ENCODE measurements at regions not wholly inside any gene's neighbourhood (a gene's known extent, or its start where the extent isn't known, plus 50 kb on each side); places are given as distances from the start of the nearest gene placed in this dataset.
"Not testable (repeated sequence)": the region's sequence is repeated elsewhere in the genome, so short reads cannot be mapped to it uniquely, and the experiment has no call there.

- H3K9me3 Mint-ChIP-seq (ENCODE audit: insufficient read depth), result no peaks in the 10 kb centered on the region
- no peaks in the 10 kb centered on the region for H3K27me3 Mint-ChIP-seq (ENCODE audit: low read depth)
- POLR2A ChIA-PET, result no interaction called here
- no peak overlapping the region for H3K4me3 Mint-ChIP-seq
- ATAC-seq (no peak), DNase-seq (no peak)
- no peaks in the 10 kb centered on the region for H3K36me3 Mint-ChIP-seq (ENCODE audit: low read depth)
- H3K27ac Mint-ChIP-seq, result no peak overlapping the region
- CTCF ChIA-PET, result no interaction called here
- H3K4me1 Mint-ChIP-seq (ENCODE audit: low read depth), result no peaks in the 10 kb centered on the region
These were observed 544.3 kb upstream of the CDH5 start for GRCh38 chr16:65822148-65822547.

DNA sequence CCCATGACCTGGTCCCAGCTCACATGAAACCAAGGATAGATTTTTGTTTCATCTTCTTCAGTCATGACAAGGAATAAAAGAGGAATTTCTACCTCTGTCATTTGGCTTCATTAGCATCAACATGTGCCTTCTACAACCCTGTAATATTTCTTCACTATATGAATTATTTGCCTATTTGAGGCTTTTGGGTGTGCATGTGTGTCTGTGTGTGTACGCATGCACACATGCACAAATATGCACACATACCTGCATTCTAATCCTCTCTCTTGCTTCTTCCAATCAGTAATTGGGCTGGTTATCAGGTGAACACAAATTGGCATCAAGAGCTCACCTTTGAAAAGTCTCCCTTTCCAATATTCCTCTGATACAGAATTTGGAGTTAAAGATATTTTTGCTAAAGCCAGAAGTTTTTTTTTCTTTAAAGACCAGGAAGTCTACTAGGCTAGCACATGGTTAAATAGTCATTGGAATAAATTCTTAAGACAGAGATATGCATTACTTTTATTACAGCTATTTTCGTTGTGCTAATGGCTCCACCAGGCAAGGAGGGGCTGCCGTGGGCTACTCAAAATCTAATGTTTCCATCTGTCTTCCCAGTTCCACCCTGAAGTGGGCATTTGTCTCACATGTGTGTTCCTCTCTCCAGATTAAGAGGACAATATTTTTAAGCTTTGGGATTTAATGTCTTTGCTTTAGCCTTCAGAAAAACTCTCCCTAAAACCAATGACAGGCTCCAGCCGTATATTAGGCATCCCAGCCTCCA is 547.2 kb upstream of the CDH5 start:
- Mint-ChIP-seq H3K36me3 (ENCODE audit: low read depth) (no peaks in the 10 kb centered on the region), H3K27ac (no peak overlapping the region), H3K4me1 (ENCODE audit: low read depth) (no peaks in the 10 kb centered on the region), H3K9me3 (ENCODE audit: insufficient read depth) (no peaks in the 10 kb centered on the region), H3K27me3 (ENCODE audit: low read depth) (no peaks in the 10 kb centered on the region), H3K4me3 (no peak overlapping the region)
- CTCF ChIA-PET, result no interaction called here
- DNase-seq (no peak), ATAC-seq (no peak)
- POLR2A ChIA-PET, result no interaction called here

DNA sequence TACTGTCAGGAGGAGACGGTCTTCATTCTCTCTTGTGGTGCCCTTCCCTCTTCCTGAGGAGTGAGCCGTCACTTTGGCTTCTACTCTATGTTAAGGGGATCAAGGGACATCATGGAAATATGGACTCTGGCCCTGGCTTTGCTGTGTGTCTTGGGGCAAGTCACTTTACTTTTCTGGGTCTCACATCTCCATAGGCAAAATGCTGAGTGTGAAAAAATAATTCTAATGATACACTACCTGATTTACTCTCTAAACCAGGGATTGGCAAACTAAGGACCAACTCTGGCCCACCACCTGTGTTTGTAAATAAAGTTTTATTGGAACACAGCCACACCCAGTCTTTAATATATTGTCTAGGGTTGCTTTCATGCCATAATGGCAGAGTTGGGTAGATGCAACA is 548.7 kb upstream of the CDH5 start:
- Mint-ChIP-seq H3K27ac (no peak overlapping the region), H3K4me1 (ENCODE audit: low read depth) (no peaks in the 10 kb centered on the region), H3K36me3 (ENCODE audit: low read depth) (no peaks in the 10 kb centered on the region), H3K4me3 (no peak overlapping the region), H3K27me3 (ENCODE audit: low read depth) (no peaks in the 10 kb centered on the region), H3K9me3 (ENCODE audit: insufficient read depth) (no peaks in the 10 kb centered on the region)
- CTCF ChIA-PET, result no interaction called here
- ATAC-seq (no peak), DNase-seq (no peak)
- POLR2A ChIA-PET, result no interaction called here

GRCh38 chr16:65817066-65817465 is 549.4 kb upstream of the CDH5 start:
- ChIA-PET CTCF (no interaction called here), POLR2A (no interaction called here)
- Mint-ChIP-seq H3K27ac (no peak overlapping the region), H3K9me3 (ENCODE audit: insufficient read depth) (no peaks in the 10 kb centered on the region), H3K4me3 (no peak overlapping the region), H3K27me3 (ENCODE audit: low read depth) (no peaks in the 10 kb centered on the region), H3K4me1 (ENCODE audit: low read depth) (no peaks in the 10 kb centered on the region), H3K36me3 (ENCODE audit: low read depth) (no peaks in the 10 kb centered on the region)
- no peak for ATAC-seq
- no peak for DNase-seq

GRCh38 chr16:65816556-65816955 is 549.9 kb upstream of the CDH5 start:
- H3K9me3 Mint-ChIP-seq (ENCODE audit: insufficient read depth), result no peaks in the 10 kb centered on the region
- no peak overlapping the region for H3K27ac Mint-ChIP-seq
- CTCF ChIA-PET, result no interaction called here
- H3K36me3 Mint-ChIP-seq (ENCODE audit: low read depth), result no peaks in the 10 kb centered on the region
- DNase-seq (no peak), ATAC-seq (no peak)
- no peak overlapping the region for H3K4me3 Mint-ChIP-seq
- POLR2A ChIA-PET, result no interaction called here
- no peaks in the 10 kb centered on the region for H3K4me1 Mint-ChIP-seq (ENCODE audit: low read depth)
- no peaks in the 10 kb centered on the region for H3K27me3 Mint-ChIP-seq (ENCODE audit: low read depth)

DNA sequence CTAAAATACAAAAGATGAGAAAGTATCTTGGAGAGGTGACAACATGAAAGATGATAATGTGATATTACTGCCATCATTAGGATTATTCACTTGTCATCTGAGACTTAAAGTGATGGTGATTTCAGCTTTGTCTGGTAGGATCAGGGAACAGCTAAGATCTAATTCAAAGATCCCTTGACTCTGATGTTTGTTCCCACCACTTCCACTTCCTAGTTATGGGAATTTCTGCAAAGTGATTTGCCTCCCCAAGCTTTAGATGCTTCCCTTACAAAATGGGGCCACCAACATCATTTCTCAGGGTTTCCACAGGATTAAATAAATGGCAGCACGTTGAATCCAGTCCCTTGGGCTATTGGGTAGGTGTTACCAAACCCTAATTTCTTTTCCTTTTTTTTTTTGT is 550.8 kb upstream of the CDH5 start:
- POLR2A ChIA-PET, result no interaction called here
- no peak for DNase-seq
- no peaks in the 10 kb centered on the region for H3K9me3 Mint-ChIP-seq (ENCODE audit: insufficient read depth)
- CTCF ChIA-PET, result no interaction called here
- no peaks in the 10 kb centered on the region for H3K27me3 Mint-ChIP-seq (ENCODE audit: low read depth)
- no peaks in the 10 kb centered on the region for H3K36me3 Mint-ChIP-seq (ENCODE audit: low read depth)
- H3K4me3 Mint-ChIP-seq, result no peak overlapping the region
- ATAC-seq, result no peak
- no peaks in the 10 kb centered on the region for H3K4me1 Mint-ChIP-seq (ENCODE audit: low read depth)
- no peak overlapping the region for H3K27ac Mint-ChIP-seq

GRCh38 chr16:65813879-65814278 is 552.6 kb upstream of the CDH5 start:
- H3K27ac Mint-ChIP-seq; CTCF ChIA-PET; H3K36me3 Mint-ChIP-seq (ENCODE audit: low read depth); H3K27me3 Mint-ChIP-seq (ENCODE audit: low read depth); DNase-seq; ATAC-seq; H3K4me1 Mint-ChIP-seq (ENCODE audit: low read depth); H3K4me3 Mint-ChIP-seq; H3K9me3 Mint-ChIP-seq (ENCODE audit: insufficient read depth); POLR2A ChIA-PET: not testable (repeated sequence)

- Mint-ChIP-seq H3K36me3 (ENCODE audit: low read depth) (no peaks in the 10 kb centered on the region), H3K27me3 (ENCODE audit: low read depth) (no peaks in the 10 kb centered on the region), H3K4me1 (ENCODE audit: low read depth) (no peaks in the 10 kb centered on the region), H3K4me3 (no peak overlapping the region), H3K9me3 (ENCODE audit: insufficient read depth) (no peaks in the 10 kb centered on the region), H3K27ac (no peak overlapping the region)
- DNase-seq, result no peak
- POLR2A ChIA-PET, result no interaction called here
- no peak for ATAC-seq
- CTCF ChIA-PET, result no interaction called here
These were observed 556.9 kb upstream of the CDH5 start for GRCh38 chr16:65809627-65810026.

- Mint-ChIP-seq H3K36me3 (ENCODE audit: low read depth) (no peaks in the 10 kb centered on the region), H3K4me1 (ENCODE audit: low read depth) (no peaks in the 10 kb centered on the region), H3K27ac (no peak overlapping the region), H3K4me3 (no peak overlapping the region), H3K27me3 (ENCODE audit: low read depth) (no peaks in the 10 kb centered on the region), H3K9me3 (ENCODE audit: insufficient read depth) (no peaks in the 10 kb centered on the region)
- CTCF ChIA-PET, result no interaction called here
- POLR2A ChIA-PET, result no interaction called here
- no peak for DNase-seq
- no peak for ATAC-seq
These were observed 557.7 kb upstream of the CDH5 start for GRCh38 chr16:65808790-65809189.

- POLR2A ChIA-PET, result no interaction called here
- CTCF ChIA-PET, result no interaction called here
- no peaks in the 10 kb centered on the region for H3K36me3 Mint-ChIP-seq (ENCODE audit: low read depth)
- DNase-seq, result no peak
- no peak for ATAC-seq
- no peak overlapping the region for H3K27ac Mint-ChIP-seq
- H3K9me3 Mint-ChIP-seq (ENCODE audit: insufficient read depth), result no peaks in the 10 kb centered on the region
- no peaks in the 10 kb centered on the region for H3K27me3 Mint-ChIP-seq (ENCODE audit: low read depth)
- H3K4me1 Mint-ChIP-seq (ENCODE audit: low read depth), result no peaks in the 10 kb centered on the region
- H3K4me3 Mint-ChIP-seq, result no peak overlapping the region
These were observed 558.6 kb upstream of the CDH5 start for GRCh38 chr16:65807858-65808257.

GRCh38 chr16:65805704-65806103 is 560.8 kb upstream of the CDH5 start:
- ATAC-seq; H3K9me3 Mint-ChIP-seq (ENCODE audit: insufficient read depth); H3K4me1 Mint-ChIP-seq (ENCODE audit: low read depth); H3K4me3 Mint-ChIP-seq; H3K36me3 Mint-ChIP-seq (ENCODE audit: low read depth); CTCF ChIA-PET; DNase-seq; H3K27ac Mint-ChIP-seq; H3K27me3 Mint-ChIP-seq (ENCODE audit: low read depth); POLR2A ChIA-PET: not testable (repeated sequence)

GRCh38 chr16:65796481-65796880 is 570.0 kb upstream of the CDH5 start:
- no peak overlapping the region for H3K4me3 Mint-ChIP-seq
- ATAC-seq (no peak), DNase-seq (no peak)
- ChIA-PET CTCF (no interaction called here), POLR2A (no interaction called here)
- no peak overlapping the region for H3K27ac Mint-ChIP-seq
- no peaks in the 10 kb centered on the region for H3K9me3 Mint-ChIP-seq (ENCODE audit: insufficient read depth)
- H3K36me3 Mint-ChIP-seq (ENCODE audit: low read depth), result no peaks in the 10 kb centered on the region
- no peaks in the 10 kb centered on the region for H3K4me1 Mint-ChIP-seq (ENCODE audit: low read depth)
- H3K27me3 Mint-ChIP-seq (ENCODE audit: low read depth), result no peaks in the 10 kb centered on the region

GRCh38 chr16:65794973-65795372 is 571.5 kb upstream of the CDH5 start:
- Mint-ChIP-seq H3K27ac (no peak overlapping the region), H3K4me3 (no peak overlapping the region), H3K27me3 (ENCODE audit: low read depth) (no peaks in the 10 kb centered on the region), H3K9me3 (ENCODE audit: insufficient read depth) (no peaks in the 10 kb centered on the region), H3K36me3 (ENCODE audit: low read depth) (no peaks in the 10 kb centered on the region), H3K4me1 (ENCODE audit: low read depth) (no peaks in the 10 kb centered on the region)
- ChIA-PET POLR2A (no interaction called here), CTCF (no interaction called here)
- no peak for DNase-seq
- ATAC-seq, result no peak

Measured in activated CD8-positive, alpha-beta T cell treated with anti-CD3 and anti-CD28 coated beads, Interleukin-2, amount 10 ng/mL, durations not matched to agents 7 days and 5 days (primary cell).